Adrenal gland (tissue), 5 donors: ENCODE measurements at regions not wholly inside any gene's neighbourhood (a gene's known extent, or its start where the extent isn't known, plus 50 kb on each side); places are given as distances from the start of the nearest gene placed in this dataset.

Experiments used
- POLR2A ChIP-seq, 2 donors: fragments of 450-650 bp; IDR thresholded peaks; one replicate each; pipeline ENCODE4 v1.6.1; 2017; ENCODE audit warnings: antibody characterized with exemption in 2 of 2, mild to moderate bottlenecking in 2 of 2, moderate library complexity in 1 of 2
- TF ChIP-seq, protein P1 (sequence below), 6 experiments: fragments of 450-650 bp in 4 of 6; fragments of 200-600 bp in 2 of 6; sonication (generic) in 1 of 6; IDR thresholded peaks; 1 replicate in 5 of 6; 2 replicates in 1 of 6; pipeline versions ENCODE4 v1.5.1 to v1.8.0; 2016 to 2021; ENCODE audit warnings: antibody characterized with exemption in 6 of 6, mild to moderate bottlenecking in 2 of 6, moderate library complexity in 1 of 6
- donor health status: DM: no; HTN: no; CAD: no.

DNA sequence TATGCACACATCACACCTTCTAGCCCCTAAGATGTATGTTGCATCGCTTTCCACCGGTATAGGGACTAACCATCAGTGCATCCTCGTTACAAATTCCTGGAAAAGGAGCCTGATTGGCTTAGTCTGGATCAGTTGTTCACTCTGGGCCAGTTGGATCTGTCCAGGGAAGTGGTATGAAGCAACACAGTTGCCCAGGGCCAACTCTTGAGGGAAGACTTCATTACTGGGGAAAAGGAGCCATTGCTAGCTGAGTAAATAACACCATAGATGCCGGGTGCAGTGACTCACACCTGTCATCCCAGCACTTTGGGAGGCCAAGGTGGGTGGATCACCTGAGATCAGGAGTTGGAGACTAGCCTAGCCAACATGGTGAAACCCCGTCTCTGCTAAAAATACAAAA lies 275.2 kb upstream of the RBFOX1 start:
- TF ChIP-seq, protein P1, sequence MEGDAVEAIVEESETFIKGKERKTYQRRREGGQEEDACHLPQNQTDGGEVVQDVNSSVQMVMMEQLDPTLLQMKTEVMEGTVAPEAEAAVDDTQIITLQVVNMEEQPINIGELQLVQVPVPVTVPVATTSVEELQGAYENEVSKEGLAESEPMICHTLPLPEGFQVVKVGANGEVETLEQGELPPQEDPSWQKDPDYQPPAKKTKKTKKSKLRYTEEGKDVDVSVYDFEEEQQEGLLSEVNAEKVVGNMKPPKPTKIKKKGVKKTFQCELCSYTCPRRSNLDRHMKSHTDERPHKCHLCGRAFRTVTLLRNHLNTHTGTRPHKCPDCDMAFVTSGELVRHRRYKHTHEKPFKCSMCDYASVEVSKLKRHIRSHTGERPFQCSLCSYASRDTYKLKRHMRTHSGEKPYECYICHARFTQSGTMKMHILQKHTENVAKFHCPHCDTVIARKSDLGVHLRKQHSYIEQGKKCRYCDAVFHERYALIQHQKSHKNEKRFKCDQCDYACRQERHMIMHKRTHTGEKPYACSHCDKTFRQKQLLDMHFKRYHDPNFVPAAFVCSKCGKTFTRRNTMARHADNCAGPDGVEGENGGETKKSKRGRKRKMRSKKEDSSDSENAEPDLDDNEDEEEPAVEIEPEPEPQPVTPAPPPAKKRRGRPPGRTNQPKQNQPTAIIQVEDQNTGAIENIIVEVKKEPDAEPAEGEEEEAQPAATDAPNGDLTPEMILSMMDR (IDR thresholded peaks at IDR 0.05), result no peak
- TF ChIP-seq POLR2A (IDR thresholded peaks at IDR 0.05), result no peak
